ENCODE measurements at regions not wholly inside any gene's neighbourhood (a gene's known extent, or its start where the extent isn't known, plus 50 kb on each side); places are given as distances from the start of the nearest gene placed in this dataset.

DNA sequence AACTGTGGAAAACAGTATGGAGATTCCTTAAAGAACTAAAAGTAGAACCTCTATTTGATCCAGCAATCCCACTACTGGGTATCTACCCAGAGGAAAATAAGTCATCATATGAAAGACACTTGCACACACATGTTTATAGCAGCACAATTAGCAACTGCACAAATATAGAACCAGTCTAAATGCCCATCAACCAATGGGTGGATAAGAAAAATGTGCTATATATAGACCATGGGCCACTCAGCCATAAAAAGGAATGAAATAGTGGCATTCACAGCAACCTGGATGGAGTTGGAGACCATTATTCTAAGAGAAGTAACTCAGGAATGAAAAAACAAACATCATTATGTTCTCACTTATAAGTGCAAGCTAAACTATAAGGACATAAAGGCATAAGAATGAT lies 105.0 kb upstream of the PGBD5 start:
- DNase-seq (ENCODE audit: low read depth), result no peak
- H3K4me3 ChIP-seq (ENCODE audit: control insufficient read depth, low read depth, low read length), result no peak overlapping the region
- no peak for TF ChIP-seq CTCF (conservative IDR thresholded peaks at IDR 0.05; ENCODE audit: control insufficient read depth, insufficient read depth, low read depth, low read length)

GRCh38 chr1:230519246-230519645 lies 93.1 kb upstream of the PGBD5 start:
- no peak for DNase-seq (ENCODE audit: low read depth)
- no peak overlapping the region for H3K4me3 ChIP-seq (ENCODE audit: control insufficient read depth, low read depth, low read length)
- TF ChIP-seq CTCF (conservative IDR thresholded peaks at IDR 0.05; ENCODE audit: control insufficient read depth, insufficient read depth, low read depth, low read length), result no peak

DNA sequence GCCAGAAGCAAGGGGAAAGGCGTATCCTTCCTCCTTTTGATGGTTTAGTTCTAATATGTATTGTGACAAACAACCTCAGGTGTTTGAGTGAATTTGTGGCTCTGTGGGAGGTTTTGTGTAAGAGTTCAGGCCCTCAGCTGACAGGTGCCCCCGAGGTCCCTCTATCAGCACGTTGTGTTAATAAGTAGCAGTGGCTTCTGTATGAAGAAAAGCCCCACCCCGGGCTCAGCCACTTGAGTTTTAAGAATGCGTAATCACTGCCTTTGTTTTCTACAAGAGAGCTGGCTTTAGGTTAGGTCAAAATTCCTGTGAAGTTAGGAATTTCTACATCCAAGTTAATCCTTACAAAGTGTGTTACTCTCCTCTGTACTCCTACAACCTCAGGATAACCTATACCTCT lies 92.4 kb upstream of the PGBD5 start:
- no peak for DNase-seq (ENCODE audit: low read depth)
- no peak for TF ChIP-seq CTCF (conservative IDR thresholded peaks at IDR 0.05; ENCODE audit: control insufficient read depth, insufficient read depth, low read depth, low read length)
- no peak overlapping the region for H3K4me3 ChIP-seq (ENCODE audit: control insufficient read depth, low read depth, low read length)

GRCh38 chr1:230517786-230518185 lies 91.7 kb upstream of the PGBD5 start:
- DNase-seq (ENCODE audit: low read depth), result no peak
- no peak overlapping the region for H3K4me3 ChIP-seq (ENCODE audit: control insufficient read depth, low read depth, low read length)
- TF ChIP-seq CTCF (conservative IDR thresholded peaks at IDR 0.05; ENCODE audit: control insufficient read depth, insufficient read depth, low read depth, low read length), result no peak

DNA sequence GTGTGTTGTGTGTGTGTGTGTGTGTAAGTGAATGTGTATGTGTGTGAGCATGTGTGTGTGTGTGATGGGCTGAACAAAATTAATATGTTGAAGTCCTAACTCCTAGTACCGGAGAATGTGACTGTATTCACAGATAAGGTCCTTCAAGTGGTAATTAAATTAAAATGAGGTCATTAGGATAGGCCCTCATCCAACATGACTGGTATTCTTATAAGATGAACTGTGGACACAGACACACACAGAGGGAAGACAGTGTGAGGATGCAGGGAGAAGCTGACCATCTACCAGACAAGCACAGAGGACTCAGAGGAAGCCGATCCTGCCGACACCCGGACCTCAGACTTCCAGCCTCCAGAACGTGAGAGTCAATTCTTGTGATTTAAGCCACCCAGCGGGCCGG lies 91.2 kb upstream of the PGBD5 start:
- TF ChIP-seq CTCF (conservative IDR thresholded peaks at IDR 0.05; ENCODE audit: control insufficient read depth, insufficient read depth, low read depth, low read length), result no peak
- DNase-seq (ENCODE audit: low read depth), result no peak
- no peak overlapping the region for H3K4me3 ChIP-seq (ENCODE audit: control insufficient read depth, low read depth, low read length)

- no peak overlapping the region for H3K4me3 ChIP-seq (ENCODE audit: control insufficient read depth, low read depth, low read length)
- TF ChIP-seq CTCF (conservative IDR thresholded peaks at IDR 0.05; ENCODE audit: control insufficient read depth, insufficient read depth, low read depth, low read length), result no peak
- DNase-seq (ENCODE audit: low read depth), result no peak
These were observed 90.8 kb upstream of the PGBD5 start for GRCh38 chr1:230516889-230517288.

- no peak for DNase-seq (ENCODE audit: low read depth)
- no peak for TF ChIP-seq CTCF (conservative IDR thresholded peaks at IDR 0.05; ENCODE audit: control insufficient read depth, insufficient read depth, low read depth, low read length)
These were observed 89.5 kb upstream of the PGBD5 start for GRCh38 chr1:230515451-230516145.

More at GRCh38 chr1:230515451-230516145, 89.5 kb upstream of the PGBD5 start:
- H3K4me3 ChIP-seq (ENCODE audit: control insufficient read depth, low read depth, low read length), result no peak overlapping the region
